ENCODE measurements at regions not wholly inside any gene's neighbourhood (a gene's known extent, or its start where the extent isn't known, plus 50 kb on each side); places are given as distances from the start of the nearest gene placed in this dataset.

GRCh38 chr3:87126321-87126720 lies 100.8 kb upstream of the CHMP2B start:
- no peaks in the 10 kb centered on the region for H3K4me1 ChIP-seq
- no peaks in the 10 kb centered on the region for H3K9me3 ChIP-seq
- intact Hi-C loops (cut with DNase I; ENCODE audit: low total_unique reads), result no loop called here
- TF ChIP-seq POLR2AphosphoS5 (IDR thresholded peaks at IDR 0.05) (no peak), POLR2A (IDR thresholded peaks at IDR 0.05) (no peak), CTCF (IDR thresholded peaks at IDR 0.05 in 8 of 11, conservative IDR thresholded peaks at IDR 0.05 in 3 of 11) (no peak)
- no peak overlapping the region for H3K4me3 ChIP-seq
- no peak overlapping the region for H3K27ac ChIP-seq
- H3K27me3 ChIP-seq (replicated peaks in 1 of 7), result no peaks in the 10 kb centered on the region
- 49 to 81% (median 55%) methylated on average over 4 of the region's 4 CpGs for WGBS, 5 donors
- H3K36me3 ChIP-seq, result no peaks in the 10 kb centered on the region
- DNase-seq, result no peak

GRCh38 chr3:87125116-87125515 lies 102.0 kb upstream of the CHMP2B start:
- no peaks in the 10 kb centered on the region for H3K4me1 ChIP-seq
- intact Hi-C loops (cut with DNase I; ENCODE audit: low total_unique reads), result no loop called here
- H3K9me3 ChIP-seq, result no peaks in the 10 kb centered on the region
- 70 to 88% (median 73%) methylated on average over 5 of the region's 5 CpGs for WGBS, 5 donors
- TF ChIP-seq POLR2A (IDR thresholded peaks at IDR 0.05) (no peak), CTCF (IDR thresholded peaks at IDR 0.05 in 8 of 11, conservative IDR thresholded peaks at IDR 0.05 in 3 of 11) (no peak), POLR2AphosphoS5 (IDR thresholded peaks at IDR 0.05) (no peak)
- no peaks in the 10 kb centered on the region for H3K36me3 ChIP-seq
- no peak for DNase-seq
- no peaks in the 10 kb centered on the region for H3K27me3 ChIP-seq (replicated peaks in 1 of 7)
- H3K27ac ChIP-seq, result no peak overlapping the region
- H3K4me3 ChIP-seq, result no peak overlapping the region

- TF ChIP-seq POLR2A (IDR thresholded peaks at IDR 0.05) (no peak), CTCF (IDR thresholded peaks at IDR 0.05 in 8 of 11, conservative IDR thresholded peaks at IDR 0.05 in 3 of 11) (no peak), POLR2AphosphoS5 (IDR thresholded peaks at IDR 0.05) (no peak)
- Histone ChIP-seq H3K4me1 (no peaks in the 10 kb centered on the region), H3K27me3 (replicated peaks in 1 of 7) (no peaks in the 10 kb centered on the region), H3K36me3 (no peaks in the 10 kb centered on the region), H3K4me3 (no peak overlapping the region), H3K27ac (no peak overlapping the region), H3K9me3 (no peaks in the 10 kb centered on the region)
- no peak for DNase-seq
- intact Hi-C loops (cut with DNase I; ENCODE audit: low total_unique reads), result no loop called here
Observed at GRCh38 chr3:87122766-87123165, 104.3 kb upstream of the CHMP2B start.

- TF ChIP-seq POLR2AphosphoS5 (IDR thresholded peaks at IDR 0.05), result no peak
- TF ChIP-seq POLR2A (IDR thresholded peaks at IDR 0.05), result no peak
- no peak for TF ChIP-seq CTCF (IDR thresholded peaks at IDR 0.05 in 8 of 11, conservative IDR thresholded peaks at IDR 0.05 in 3 of 11)
- H3K9me3 ChIP-seq, result no peaks in the 10 kb centered on the region
- no peak for DNase-seq
- H3K4me3 ChIP-seq, result no peak overlapping the region
- no peaks in the 10 kb centered on the region for H3K4me1 ChIP-seq
- 33 to 78% (median 56%) methylated on average over 2 of the region's 2 CpGs for WGBS, 5 donors
- no peaks in the 10 kb centered on the region for H3K27me3 ChIP-seq (replicated peaks in 1 of 7)
- H3K27ac ChIP-seq, result no peak overlapping the region
- H3K36me3 ChIP-seq, result no peaks in the 10 kb centered on the region
- intact Hi-C loops (cut with DNase I; ENCODE audit: low total_unique reads), result no loop called here
Observed at GRCh38 chr3:87121856-87122255, 105.3 kb upstream of the CHMP2B start.

All from spleen (tissue), 11 donors.